HG02884 (cell line): ENCODE measurements at regions not wholly inside any gene's neighbourhood (a gene's known extent, or its start where the extent isn't known, plus 50 kb on each side); places are given as distances from the start of the nearest gene placed in this dataset.
"Not testable (repeated sequence)": the region's sequence is repeated elsewhere in the genome, so short reads cannot be mapped to it uniquely, and the experiment has no call there.

Experiments
- ATAC-seq: cut with Tn5 transposase; IDR thresholded peaks from one replicate; pipeline ENCODE4 v1.9.1; 2021; ENCODE audit warnings: mild to moderate bottlenecking, moderate library complexity; ENCODE audit not compliant: unreplicated experiment

DNA sequence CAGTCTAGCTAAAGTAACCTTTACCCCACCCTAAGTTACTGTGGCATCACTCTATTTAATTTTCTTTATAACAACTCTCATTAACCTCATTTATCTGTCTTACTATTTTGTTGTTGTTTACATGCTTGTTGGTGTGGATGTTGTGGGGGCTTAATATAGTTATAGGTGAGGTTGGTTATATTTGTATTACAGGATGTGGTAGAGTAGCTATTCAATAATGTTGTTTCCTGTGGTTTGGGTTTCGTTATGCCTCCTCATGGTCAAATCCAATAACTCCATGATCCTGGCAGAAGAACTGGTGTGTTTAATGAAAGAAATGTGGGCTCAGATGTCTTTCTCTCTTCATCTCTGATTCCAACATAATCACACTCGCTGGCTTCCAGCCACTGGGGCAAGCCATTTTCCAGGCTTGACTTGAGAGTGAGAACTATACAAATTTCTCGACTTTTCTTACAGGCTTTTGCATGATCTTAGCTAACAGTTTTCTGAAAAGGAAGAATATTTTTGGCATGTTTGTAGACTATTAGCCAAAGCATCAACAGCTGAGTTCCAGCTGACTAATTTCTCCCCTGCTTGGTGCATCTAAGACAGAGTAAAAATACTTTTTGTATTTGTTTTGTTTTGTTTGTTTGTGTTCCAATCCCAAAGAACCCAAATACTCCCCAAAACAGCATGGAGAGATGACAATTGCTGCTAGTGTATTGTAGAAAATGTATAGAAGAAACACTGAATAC, 303.7 kb upstream of the PAPPA start:
- ATAC-seq, result no peak

DNA sequence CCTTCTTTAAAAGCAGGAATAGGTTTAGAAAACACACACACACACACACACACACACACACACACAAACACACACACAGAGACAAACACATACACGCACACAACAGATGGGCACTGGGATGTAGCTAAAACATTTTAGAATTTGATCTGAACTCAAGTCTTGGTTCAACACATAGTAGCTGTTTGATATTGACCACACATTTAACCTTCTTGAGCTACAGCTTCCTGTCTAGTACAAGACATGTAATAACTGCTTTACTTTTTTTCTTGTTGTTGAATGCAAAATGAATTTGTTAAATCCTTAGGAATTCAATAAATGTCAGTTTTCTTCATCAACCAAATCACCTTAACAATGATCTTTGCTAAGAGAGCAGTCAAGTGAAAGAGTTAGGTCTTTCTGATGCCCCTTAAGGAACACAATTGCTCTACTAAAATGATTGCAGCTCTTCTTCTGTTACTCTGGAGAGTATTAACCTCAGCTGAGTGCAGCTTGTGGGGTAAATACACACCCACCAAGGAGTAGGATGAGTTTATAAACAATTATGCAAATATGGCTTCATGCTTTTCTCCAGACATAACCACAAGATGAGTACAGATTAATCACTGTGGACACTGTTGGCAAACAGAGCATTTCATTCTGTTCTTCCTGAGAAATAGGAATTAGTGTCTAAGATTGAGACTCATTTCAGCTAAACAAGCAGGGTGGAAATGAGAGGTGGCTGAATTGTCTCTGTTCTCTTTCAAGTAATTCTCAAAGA, 302.9 kb upstream of the PAPPA start:
- ATAC-seq, result no peak

DNA sequence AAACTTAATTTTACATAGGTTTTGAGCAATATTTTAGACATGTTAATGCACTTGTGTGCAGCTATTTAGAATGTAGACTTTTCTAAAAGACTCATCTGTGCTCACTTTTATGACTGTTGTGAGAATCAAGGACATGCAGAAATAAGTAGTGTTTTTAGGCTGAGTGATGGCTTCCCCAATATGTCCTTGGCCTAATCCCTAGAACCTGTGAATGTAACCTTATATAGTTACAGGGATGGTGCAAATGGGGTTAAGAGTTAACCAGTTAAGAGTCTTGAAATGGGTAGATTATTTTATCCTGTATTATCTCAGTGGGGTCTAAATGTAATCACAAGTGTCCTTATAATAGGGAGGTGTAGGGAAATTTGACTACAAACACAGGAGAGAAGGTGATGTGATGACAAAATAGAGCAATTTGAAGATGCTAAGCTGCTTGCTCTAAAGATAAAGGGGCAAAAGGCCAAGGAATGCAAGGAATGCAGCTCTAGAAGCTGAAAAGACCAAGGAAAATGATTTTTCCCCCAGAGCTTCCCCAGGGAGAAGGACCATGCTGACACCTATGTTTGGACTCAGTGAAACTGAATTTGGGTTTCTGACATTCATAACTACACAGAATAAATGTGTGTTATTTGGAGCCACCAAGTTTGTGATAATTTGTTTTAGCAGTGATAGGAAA, 298.0 kb upstream of the PAPPA start:
- no peak for ATAC-seq

DNA sequence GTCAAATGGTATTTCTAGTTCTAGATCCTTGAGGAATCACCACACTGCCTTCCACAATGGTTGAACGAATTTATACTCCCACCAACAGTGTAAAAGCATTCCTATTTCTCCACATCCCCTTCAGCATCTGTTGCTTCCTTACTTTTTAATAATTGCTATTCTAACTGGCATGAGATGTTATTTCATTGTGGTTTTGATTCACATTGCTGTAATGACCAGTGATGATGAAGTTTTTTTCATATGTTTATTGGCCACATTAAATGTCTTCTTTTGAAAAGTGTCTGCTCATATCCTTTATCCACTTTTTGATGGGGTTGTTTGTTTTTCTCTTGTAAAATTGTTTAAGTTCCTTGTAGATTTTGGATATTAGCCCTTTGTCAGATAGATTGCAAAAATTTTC, 295.2 kb upstream of the PAPPA start:
- ATAC-seq, result not testable (repeated sequence)

DNA sequence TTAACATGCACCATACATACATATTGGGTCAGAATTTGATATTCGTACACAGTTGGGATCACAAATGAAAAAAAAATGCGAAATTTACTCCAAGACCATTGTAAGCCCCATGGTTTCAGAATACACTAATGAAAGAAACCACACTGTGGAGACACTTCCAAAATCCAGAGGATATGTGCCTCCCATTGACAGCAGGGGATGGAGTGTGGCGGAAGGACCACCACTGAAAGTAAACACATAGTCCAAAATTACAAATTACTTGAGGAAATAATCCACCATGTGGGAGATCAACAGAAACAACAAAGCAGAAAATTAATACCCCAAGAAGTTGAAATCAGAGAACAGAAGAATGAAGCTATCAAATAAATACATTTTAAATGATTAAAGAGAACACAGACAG, 291.6 kb upstream of the PAPPA start:
- no peak for ATAC-seq

DNA sequence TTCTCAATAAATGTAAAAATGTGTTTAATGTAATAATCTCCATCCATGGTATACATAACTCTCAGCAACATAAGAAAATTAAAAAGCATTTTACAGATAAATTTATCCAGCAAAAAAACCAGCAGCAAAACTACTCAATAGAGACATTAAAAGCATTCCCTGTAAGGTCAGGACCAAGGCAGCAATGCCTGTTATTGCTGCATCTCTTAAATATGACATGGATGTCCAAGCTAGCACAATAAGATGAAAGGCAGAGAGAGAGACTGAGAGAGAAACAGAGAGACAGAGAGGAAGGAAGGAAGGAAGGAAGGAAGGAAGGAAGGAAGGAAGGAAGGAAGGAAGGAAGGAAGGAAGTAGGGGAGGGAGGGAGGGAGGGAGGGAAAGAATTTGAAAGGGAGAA, 289.0 kb upstream of the PAPPA start:
- ATAC-seq, result no peak

DNA sequence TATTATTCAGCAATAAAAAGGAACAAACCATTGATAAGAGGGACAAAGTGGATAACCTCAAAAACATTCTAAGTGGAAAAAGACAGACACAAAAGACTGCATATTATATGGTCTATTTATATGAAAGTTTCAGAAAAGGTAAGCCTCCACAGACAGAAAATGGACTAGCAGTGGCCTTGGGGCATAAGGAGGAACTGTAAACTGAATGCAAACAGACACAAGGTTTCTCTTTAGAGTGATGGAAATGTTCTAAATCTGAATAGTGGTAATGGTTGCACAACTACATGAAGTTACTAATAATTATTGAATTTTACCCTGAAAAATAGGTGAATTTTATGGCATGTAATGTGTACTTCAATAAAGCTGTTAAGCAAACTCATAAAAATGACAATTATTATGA, 286.3 kb upstream of the PAPPA start:
- ATAC-seq, result no peak

DNA sequence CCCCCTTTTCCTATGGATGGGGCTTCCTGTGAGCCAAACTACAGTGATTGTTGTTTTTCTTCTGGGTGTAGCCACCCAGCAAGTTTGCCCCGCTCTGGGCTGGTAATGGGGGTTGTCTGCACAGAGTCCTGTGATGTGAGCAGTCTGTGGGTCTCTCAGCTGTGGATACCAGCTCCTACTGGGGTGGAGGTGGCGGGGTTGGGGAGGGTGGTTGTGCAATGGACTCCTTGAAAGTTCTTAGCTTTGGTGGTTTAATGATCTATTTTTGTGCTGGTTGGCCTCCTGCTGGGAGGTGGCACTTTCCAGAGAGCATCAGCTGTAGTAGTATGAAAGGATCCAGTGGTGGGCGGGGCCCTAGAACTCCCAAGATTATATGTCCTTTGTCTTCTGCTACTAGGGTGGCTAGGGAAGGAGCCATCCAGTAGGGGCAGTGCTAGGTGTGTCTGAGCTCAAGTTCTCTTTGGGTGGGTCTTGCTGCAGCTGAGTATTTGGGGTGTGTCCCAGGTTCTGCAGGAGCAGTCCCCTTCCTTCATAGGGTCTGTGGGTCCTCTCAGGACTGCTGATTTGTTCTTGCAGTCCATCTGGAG, 275.6 kb upstream of the PAPPA start:
- ATAC-seq, result no peak

DNA sequence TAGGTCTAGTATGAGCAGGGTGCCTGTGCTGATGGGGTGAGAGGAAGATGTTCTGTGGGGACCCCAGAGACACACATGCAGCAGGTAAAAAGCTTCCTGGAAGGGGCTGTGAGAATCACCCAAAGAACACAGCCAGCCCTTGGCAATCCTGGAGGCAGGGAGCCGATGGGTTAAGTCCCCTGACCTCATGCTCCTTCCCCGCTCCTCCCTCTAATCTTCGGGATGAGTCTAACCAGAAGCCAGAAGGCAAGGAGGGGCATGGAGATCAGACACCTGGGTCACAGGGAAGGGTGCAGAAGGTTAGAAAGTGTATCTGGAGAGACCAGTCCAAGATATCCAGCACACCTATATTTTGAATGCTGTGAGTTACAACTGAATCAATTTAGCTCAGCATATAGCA, 274.1 kb upstream of the PAPPA start:
- no peak for ATAC-seq

DNA sequence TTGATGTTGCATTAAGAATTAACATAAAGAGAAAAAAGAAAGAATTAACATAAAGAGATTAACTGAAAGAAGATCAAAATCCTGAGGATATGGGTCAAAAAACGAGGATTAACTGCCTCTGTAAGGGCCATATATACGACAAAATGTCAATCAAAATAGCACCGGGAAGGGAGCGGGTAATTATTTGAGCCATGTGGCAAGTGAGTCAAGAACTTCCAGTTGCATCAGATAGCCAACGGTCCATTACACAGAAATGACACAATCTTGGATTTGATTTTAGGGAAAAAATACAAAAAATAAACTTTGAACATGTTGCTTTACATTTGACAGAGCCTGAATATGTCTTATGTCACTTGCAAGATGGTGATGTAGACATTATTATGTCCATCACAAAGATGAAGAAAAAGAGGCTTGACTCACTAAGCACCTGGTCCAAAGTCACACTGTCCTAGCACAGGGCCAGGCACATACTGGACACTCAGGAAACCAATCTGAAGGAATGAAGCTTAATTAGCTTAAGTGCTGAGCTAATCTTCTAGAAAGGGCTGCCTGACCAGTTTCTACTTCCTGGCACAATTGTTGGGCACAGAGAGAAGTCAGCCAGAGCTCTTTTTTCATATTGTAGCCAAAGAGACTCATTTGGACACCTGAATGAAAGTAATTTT, 273.2 kb upstream of the PAPPA start:
- no peak for ATAC-seq

DNA sequence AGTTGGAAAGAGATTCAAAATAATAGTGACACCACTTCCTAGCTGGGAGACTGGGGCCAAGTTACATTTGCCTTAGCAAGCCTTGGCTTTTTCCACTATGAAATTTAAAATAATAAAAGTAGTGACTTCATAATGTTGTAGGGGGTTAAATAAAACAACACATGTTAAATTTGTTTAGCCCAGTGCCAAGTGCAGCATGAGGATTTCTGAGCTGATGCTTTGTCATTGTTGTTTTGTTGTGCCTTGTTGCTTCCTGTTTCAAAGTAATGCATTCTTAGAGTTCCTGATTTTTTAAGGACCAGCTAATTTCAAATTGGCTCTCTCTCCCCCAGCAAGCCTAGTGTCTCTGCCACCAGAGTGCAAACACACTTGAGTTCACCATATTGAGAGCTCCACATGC, 270.7 kb upstream of the PAPPA start:
- ATAC-seq, result no peak

DNA sequence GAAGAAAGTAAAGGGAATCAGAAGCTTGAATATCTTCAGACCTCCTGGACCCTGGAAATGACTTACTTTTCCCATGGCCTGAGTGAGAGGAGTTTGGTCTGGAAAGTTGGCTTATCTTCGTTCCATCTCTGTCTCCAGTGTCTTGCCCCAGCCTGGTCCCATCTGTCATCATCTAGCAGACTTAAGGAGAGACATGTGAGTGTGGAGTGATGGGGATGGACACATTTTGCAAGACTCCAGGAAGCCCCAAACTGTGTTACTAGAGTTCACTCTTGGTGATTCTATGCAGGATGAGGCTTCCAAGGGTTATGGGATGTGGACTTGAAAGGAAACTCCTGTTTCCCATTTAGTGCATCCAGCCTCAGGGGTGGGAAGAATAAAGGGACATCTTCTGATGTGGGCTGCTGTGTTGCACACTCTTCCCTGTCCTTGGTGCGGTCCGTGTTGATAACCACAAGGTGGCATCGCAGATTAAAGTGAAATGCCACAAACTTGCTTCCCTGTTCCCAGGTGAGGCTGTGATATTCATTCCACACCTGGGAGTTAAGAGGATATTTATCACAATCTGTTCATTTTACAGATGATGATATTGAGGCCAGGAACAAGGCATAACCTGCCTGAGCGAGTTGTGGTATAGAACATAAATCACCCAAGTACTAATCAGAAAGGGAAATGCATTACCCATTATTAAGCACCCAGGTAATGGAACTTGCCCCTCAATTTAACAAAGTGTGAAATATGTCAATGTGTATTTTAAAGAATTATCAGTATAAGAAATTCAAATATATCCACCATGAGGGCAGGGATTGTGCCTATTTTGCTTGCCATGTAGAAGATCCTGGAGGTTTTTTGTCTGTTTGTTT, 269.9 kb upstream of the PAPPA start:
- no peak for ATAC-seq

DNA sequence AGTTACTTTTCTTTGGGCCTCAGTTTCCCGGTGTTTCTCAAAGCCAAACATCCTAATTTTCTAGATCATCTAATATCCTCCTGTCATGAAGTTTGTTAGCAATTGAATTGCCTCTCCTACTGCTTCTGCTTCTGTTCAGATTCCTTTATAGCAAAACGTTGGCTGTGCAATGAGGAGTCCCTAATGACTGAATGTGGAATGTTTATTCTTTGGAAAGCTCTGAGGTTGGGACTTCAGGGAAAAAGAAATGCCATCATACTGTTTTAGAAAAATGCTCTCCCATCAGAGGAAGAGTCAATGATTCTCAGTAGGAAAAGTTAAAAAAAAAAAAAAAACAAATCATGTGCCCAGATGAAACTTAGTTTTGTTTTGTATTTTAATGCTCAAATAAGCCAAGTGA, 268.7 kb upstream of the PAPPA start:
- ATAC-seq, result no peak

DNA sequence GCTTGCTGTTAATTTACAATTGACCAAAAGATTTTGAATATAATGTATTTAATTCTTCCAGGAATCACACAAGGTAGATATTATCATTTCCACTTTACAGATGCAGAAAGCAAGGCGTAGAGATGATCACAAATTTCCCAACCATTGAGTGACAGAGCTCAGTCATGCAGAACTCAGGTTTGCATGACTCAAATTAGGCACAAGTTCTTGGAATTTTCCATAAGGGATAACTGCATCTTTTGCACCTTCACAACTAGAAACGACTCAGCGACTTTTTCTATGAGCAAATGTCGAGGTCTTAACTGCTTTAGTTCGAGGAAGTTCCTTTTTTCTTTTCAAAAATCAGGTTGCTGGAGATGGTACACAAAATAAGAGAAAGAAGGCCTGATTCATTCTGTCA, 265.5 kb upstream of the PAPPA start:
- ATAC-seq, result no peak

DNA sequence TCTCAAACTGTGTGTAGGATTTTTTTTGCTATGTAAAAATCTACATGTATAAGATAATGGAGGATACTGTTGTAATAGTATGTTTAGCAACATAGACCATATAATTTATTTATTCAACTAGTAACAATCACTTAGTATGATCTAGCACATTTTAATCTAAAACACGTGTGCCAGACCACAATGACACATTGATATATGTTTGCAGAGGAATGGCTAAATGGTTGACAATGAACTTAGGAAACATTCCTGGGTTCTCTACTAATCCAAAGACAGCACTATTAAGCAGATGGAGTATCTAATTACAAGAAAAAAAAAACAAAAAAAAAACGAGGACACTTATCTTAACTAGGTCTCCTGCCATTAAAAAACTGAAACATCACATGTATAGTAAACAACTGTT, 261.7 kb upstream of the PAPPA start:
- no peak for ATAC-seq

DNA sequence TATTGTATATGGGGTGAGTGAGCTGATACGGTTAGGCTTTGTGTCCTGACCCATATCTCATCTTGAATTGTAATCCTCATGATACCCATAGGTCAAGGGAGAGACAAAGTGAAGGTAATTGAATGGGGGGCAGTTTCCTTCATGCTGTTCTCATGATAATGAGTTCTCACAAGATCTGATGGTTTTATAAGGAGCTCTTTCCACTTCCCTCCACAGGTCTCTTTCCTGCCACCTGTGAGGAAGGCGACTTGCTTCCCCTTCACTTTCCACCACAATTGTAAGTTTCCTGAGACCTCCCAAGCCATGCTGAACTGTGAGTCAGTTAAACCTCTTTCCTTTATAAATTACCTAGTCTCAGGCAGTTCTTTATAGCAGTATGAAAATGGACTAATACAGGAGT, 255.1 kb upstream of the PAPPA start:
- ATAC-seq, result not testable (repeated sequence)

DNA sequence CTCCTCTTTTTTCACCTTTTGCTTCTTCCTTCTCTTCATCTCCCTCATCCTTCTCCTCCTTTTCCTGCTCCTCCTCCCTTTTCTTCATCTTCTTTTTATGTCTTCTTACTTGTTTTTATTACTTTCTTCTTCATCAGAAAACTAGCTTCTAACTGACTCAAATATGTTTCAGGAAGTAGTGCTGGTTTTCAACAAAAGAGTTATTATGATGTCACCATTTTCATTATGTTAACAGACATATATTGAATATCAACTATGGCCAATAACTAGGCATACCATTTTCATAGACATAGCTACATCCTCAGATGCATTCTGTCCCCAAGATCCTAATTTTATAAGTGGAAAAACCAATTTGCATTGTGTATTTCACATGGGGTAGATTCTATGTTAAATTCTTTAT, 252.9 kb upstream of the PAPPA start:
- ATAC-seq, result no peak

DNA sequence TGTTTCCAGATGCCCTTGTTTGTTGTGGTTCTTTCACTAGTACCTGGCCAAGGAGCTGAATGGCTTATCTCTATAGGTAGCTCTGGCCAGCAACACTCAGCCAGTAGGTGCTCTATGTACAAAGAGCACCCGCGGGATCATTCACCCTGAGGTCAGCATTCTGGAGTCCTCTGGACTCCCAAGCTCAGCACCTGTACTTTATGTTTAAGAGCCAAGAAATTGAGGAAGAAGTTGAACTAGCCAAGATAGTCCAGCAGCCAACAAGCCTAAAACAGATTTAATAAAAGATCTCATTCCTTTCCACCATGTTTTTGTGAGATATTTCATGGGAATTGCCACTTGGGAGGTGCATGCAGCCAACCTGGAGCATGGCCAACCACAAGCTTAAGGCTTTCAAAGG, 242.6 kb upstream of the PAPPA start:
- ATAC-seq, result no peak

DNA sequence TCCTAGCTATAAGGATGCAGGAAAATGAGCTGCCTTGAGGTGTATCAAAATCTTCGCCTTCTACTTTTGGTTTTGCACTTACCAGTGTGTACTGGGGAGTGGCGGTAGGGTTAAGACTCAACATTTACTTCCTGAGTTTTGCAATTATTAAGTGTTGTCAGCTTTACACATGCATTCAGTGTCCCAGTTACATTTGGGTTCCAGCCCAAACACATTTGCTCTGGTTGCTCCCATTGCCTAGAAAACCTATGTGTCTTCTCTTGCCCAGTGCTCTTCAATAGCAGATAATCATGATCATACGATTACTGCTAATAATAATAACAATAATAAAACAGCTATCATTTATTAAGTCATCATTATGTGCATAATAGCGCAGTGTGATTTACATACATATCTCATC, 241.5 kb upstream of the PAPPA start:
- ATAC-seq, result no peak

DNA sequence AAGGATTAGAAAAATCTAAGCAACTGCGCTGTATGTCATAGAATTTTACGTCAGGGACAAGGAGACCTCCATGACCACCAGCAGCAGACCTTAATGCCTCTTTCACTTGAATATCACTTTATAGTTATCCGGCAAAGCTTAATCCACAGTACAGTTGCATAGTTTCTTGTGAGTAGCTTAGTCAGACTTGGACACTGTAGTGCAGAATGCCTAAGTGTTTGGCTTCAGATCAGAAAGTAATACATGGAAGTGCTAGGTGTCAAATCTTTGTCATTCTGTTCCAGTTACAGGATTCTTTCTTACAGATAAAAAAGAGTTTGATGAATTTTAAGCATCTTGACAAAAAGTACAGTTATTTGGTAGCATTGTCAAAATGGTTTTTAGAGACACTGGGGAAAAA, 239.9 kb upstream of the PAPPA start:
- no peak for ATAC-seq
